ENCODE measurements at regions not wholly inside any gene's neighbourhood (a gene's known extent, or its start where the extent isn't known, plus 50 kb on each side); places are given as distances from the start of the nearest gene placed in this dataset.
"Not testable (repeated sequence)": the region's sequence is repeated elsewhere in the genome, so short reads cannot be mapped to it uniquely, and the experiment has no call there.

GRCh38 chr18:30862900-30863299, 179.6 kb downstream of the DSC3 start:
- H3K4me3 ChIP-seq (ENCODE audit: low read depth, low read length) = no peak overlapping the region
- no peak for DNase-seq
- Mint-ChIP-seq H3K4me3 (no peak overlapping the region), H3K27ac (no peak overlapping the region), H3K4me1 (peaks cover 0 to 4% (median 0%) of the 10 kb centered on the region in 4 donors), H3K36me3 (no peaks in the 10 kb centered on the region), H3K27me3 (no peaks in the 10 kb centered on the region), H3K9me3 (peaks cover 0 to 26% (median 4%) of the 10 kb centered on the region in 7 donors)
- H3K27me3 ChIP-seq (ENCODE audit: control insufficient read depth, insufficient read depth, low read length) = no peaks in the 10 kb centered on the region
- H3K9me3 ChIP-seq (ENCODE audit: control insufficient read depth in 2 of 2, low read length in 2 of 2) = peaks cover 0 to 1% of the 10 kb centered on the region in 2 experiments
- H3K27ac ChIP-seq (ENCODE audit: insufficient read depth, low read length, poor library complexity, severe bottlenecking) = no peak overlapping the region
- ATAC-seq (ENCODE audit: low read depth in 2 of 2) = no peak
- H3K36me3 ChIP-seq (ENCODE audit: control insufficient read depth, insufficient read depth, low read length) = no peaks in the 10 kb centered on the region
- no peaks in the 10 kb centered on the region for H3K4me1 ChIP-seq (ENCODE audit: control insufficient read depth, insufficient read depth, low read length, poor library complexity, severe bottlenecking)

- H3K36me3 ChIP-seq (ENCODE audit: control insufficient read depth, insufficient read depth, low read length) = no peaks in the 10 kb centered on the region
- DNase-seq = no peak
- no peak overlapping the region for H3K4me3 ChIP-seq (ENCODE audit: low read depth, low read length)
- peaks cover 0 to 4% (median 0%) of the 10 kb centered on the region in 4 donors for H3K4me1 Mint-ChIP-seq
- no peak overlapping the region for H3K4me3 Mint-ChIP-seq
- H3K27ac Mint-ChIP-seq = no peak overlapping the region
- ATAC-seq (ENCODE audit: low read depth in 2 of 2) = no peak
- H3K27ac ChIP-seq (ENCODE audit: insufficient read depth, low read length, poor library complexity, severe bottlenecking) = no peak overlapping the region
- no peaks in the 10 kb centered on the region for H3K9me3 ChIP-seq (ENCODE audit: control insufficient read depth in 2 of 2, low read length in 2 of 2)
- no peaks in the 10 kb centered on the region for H3K27me3 ChIP-seq (ENCODE audit: control insufficient read depth, insufficient read depth, low read length)
- no peaks in the 10 kb centered on the region for H3K4me1 ChIP-seq (ENCODE audit: control insufficient read depth, insufficient read depth, low read length, poor library complexity, severe bottlenecking)
- H3K9me3 Mint-ChIP-seq = peaks cover 0 to 21% (median 3%) of the 10 kb centered on the region in 7 donors
- no peaks in the 10 kb centered on the region for H3K27me3 Mint-ChIP-seq
- H3K36me3 Mint-ChIP-seq = no peaks in the 10 kb centered on the region
These were observed 181.8 kb downstream of the DSC3 start for GRCh38 chr18:30860741-30861140.

GRCh38 chr18:30859036-30859435, 183.5 kb downstream of the DSC3 start:
- H3K4me3 ChIP-seq (ENCODE audit: low read depth, low read length) = no peak overlapping the region
- H3K4me1 ChIP-seq (ENCODE audit: control insufficient read depth, insufficient read depth, low read length, poor library complexity, severe bottlenecking) = no peaks in the 10 kb centered on the region
- H3K36me3 ChIP-seq (ENCODE audit: control insufficient read depth, insufficient read depth, low read length) = no peaks in the 10 kb centered on the region
- Mint-ChIP-seq H3K27me3 (no peaks in the 10 kb centered on the region), H3K4me1 (peaks cover 0 to 4% (median 0%) of the 10 kb centered on the region in 4 donors), H3K27ac (no peak overlapping the region), H3K9me3 (peaks cover 0 to 21% (median 3%) of the 10 kb centered on the region in 7 donors), H3K36me3 (no peaks in the 10 kb centered on the region), H3K4me3 (no peak overlapping the region)
- H3K27me3 ChIP-seq (ENCODE audit: control insufficient read depth, insufficient read depth, low read length) = no peaks in the 10 kb centered on the region
- no peaks in the 10 kb centered on the region for H3K9me3 ChIP-seq (ENCODE audit: control insufficient read depth in 2 of 2, low read length in 2 of 2)
- H3K27ac ChIP-seq (ENCODE audit: insufficient read depth, low read length, poor library complexity, severe bottlenecking) = no peak overlapping the region
- no peak for DNase-seq
- no peak for ATAC-seq (ENCODE audit: low read depth in 2 of 2)

GRCh38 chr18:30858560-30858959, 184.0 kb downstream of the DSC3 start:
- H3K4me3 ChIP-seq (ENCODE audit: low read depth, low read length) = no peak overlapping the region
- no peak for ATAC-seq (ENCODE audit: low read depth in 2 of 2)
- no peaks in the 10 kb centered on the region for H3K9me3 ChIP-seq (ENCODE audit: control insufficient read depth in 2 of 2, low read length in 2 of 2)
- no peaks in the 10 kb centered on the region for H3K36me3 ChIP-seq (ENCODE audit: control insufficient read depth, insufficient read depth, low read length)
- peaks cover 0 to 4% (median 0%) of the 10 kb centered on the region in 4 donors for H3K4me1 Mint-ChIP-seq
- H3K9me3 Mint-ChIP-seq = peaks cover 0 to 21% (median 3%) of the 10 kb centered on the region in 7 donors
- no peak for DNase-seq
- no peak overlapping the region for H3K27ac Mint-ChIP-seq
- no peak overlapping the region for H3K4me3 Mint-ChIP-seq
- no peaks in the 10 kb centered on the region for H3K4me1 ChIP-seq (ENCODE audit: control insufficient read depth, insufficient read depth, low read length, poor library complexity, severe bottlenecking)
- H3K27me3 ChIP-seq (ENCODE audit: control insufficient read depth, insufficient read depth, low read length) = no peaks in the 10 kb centered on the region
- no peaks in the 10 kb centered on the region for H3K36me3 Mint-ChIP-seq
- H3K27me3 Mint-ChIP-seq = no peaks in the 10 kb centered on the region
- no peak overlapping the region for H3K27ac ChIP-seq (ENCODE audit: insufficient read depth, low read length, poor library complexity, severe bottlenecking)

- peaks cover 0 to 20% (median 3%) of the 10 kb centered on the region in 7 donors for H3K9me3 Mint-ChIP-seq
- H3K4me3 ChIP-seq (ENCODE audit: low read depth, low read length) = no peak overlapping the region
- H3K4me1 ChIP-seq (ENCODE audit: control insufficient read depth, insufficient read depth, low read length, poor library complexity, severe bottlenecking) = no peaks in the 10 kb centered on the region
- no peak overlapping the region for H3K4me3 Mint-ChIP-seq
- no peaks in the 10 kb centered on the region for H3K4me1 Mint-ChIP-seq
- H3K27me3 Mint-ChIP-seq = no peaks in the 10 kb centered on the region
- H3K9me3 ChIP-seq (ENCODE audit: control insufficient read depth in 2 of 2, low read length in 2 of 2) = peaks cover 0 to 8% of the 10 kb centered on the region in 2 experiments
- no peak for DNase-seq
- ATAC-seq (ENCODE audit: low read depth in 2 of 2) = no peak
- no peak overlapping the region for H3K27ac ChIP-seq (ENCODE audit: insufficient read depth, low read length, poor library complexity, severe bottlenecking)
- no peaks in the 10 kb centered on the region for H3K27me3 ChIP-seq (ENCODE audit: control insufficient read depth, insufficient read depth, low read length)
- no peaks in the 10 kb centered on the region for H3K36me3 ChIP-seq (ENCODE audit: control insufficient read depth, insufficient read depth, low read length)
- no peaks in the 10 kb centered on the region for H3K36me3 Mint-ChIP-seq
- H3K27ac Mint-ChIP-seq = no peak overlapping the region
These were observed 186.8 kb downstream of the DSC3 start for GRCh38 chr18:30855762-30856161.

- Mint-ChIP-seq H3K27ac (no peak overlapping the region), H3K27me3 (no peaks in the 10 kb centered on the region), H3K4me1 (no peaks in the 10 kb centered on the region), H3K9me3 (peaks cover 0 to 20% (median 6%) of the 10 kb centered on the region in 7 donors), H3K4me3 (no peak overlapping the region), H3K36me3 (no peaks in the 10 kb centered on the region)
- no peak for DNase-seq
- H3K9me3 ChIP-seq (ENCODE audit: control insufficient read depth in 2 of 2, low read length in 2 of 2) = peaks cover 0 to 11% of the 10 kb centered on the region in 2 experiments
- ATAC-seq (ENCODE audit: low read depth in 2 of 2) = no peak
- H3K36me3 ChIP-seq (ENCODE audit: control insufficient read depth, insufficient read depth, low read length) = no peaks in the 10 kb centered on the region
- H3K4me3 ChIP-seq (ENCODE audit: low read depth, low read length) = no peak overlapping the region
- H3K4me1 ChIP-seq (ENCODE audit: control insufficient read depth, insufficient read depth, low read length, poor library complexity, severe bottlenecking) = no peaks in the 10 kb centered on the region
- H3K27me3 ChIP-seq (ENCODE audit: control insufficient read depth, insufficient read depth, low read length) = no peaks in the 10 kb centered on the region
- H3K27ac ChIP-seq (ENCODE audit: insufficient read depth, low read length, poor library complexity, severe bottlenecking) = no peak overlapping the region
These were observed 189.6 kb downstream of the DSC3 start for GRCh38 chr18:30852980-30853379.

GRCh38 chr18:30852541-30852940, 190.0 kb downstream of the DSC3 start:
- Histone ChIP-seq H3K4me1 (ENCODE audit: control insufficient read depth, insufficient read depth, low read length, poor library complexity, severe bottlenecking) (no peaks in the 10 kb centered on the region), H3K27ac (ENCODE audit: insufficient read depth, low read length, poor library complexity, severe bottlenecking) (no peak overlapping the region), H3K4me3 (ENCODE audit: low read depth, low read length) (no peak overlapping the region), H3K27me3 (ENCODE audit: control insufficient read depth, insufficient read depth, low read length) (no peaks in the 10 kb centered on the region), H3K36me3 (ENCODE audit: control insufficient read depth, insufficient read depth, low read length) (no peaks in the 10 kb centered on the region), H3K9me3 (ENCODE audit: control insufficient read depth in 2 of 2, low read length in 2 of 2) (peaks cover 0 to 11% of the 10 kb centered on the region in 2 experiments)
- Mint-ChIP-seq H3K4me3 (no peak overlapping the region), H3K36me3 (no peaks in the 10 kb centered on the region), H3K9me3 (peaks cover 0 to 19% (median 4%) of the 10 kb centered on the region in 7 donors), H3K27me3 (no peaks in the 10 kb centered on the region), H3K27ac (no peak overlapping the region), H3K4me1 (no peaks in the 10 kb centered on the region)
- DNase-seq (no peak), ATAC-seq (ENCODE audit: low read depth in 2 of 2) (no peak)

- not testable (repeated sequence) for H3K4me1 ChIP-seq (ENCODE audit: control insufficient read depth, insufficient read depth, low read length, poor library complexity, severe bottlenecking); DNase-seq; H3K27me3 Mint-ChIP-seq; H3K4me3 Mint-ChIP-seq; H3K36me3 Mint-ChIP-seq; H3K36me3 ChIP-seq (ENCODE audit: control insufficient read depth, insufficient read depth, low read length); H3K4me1 Mint-ChIP-seq; H3K27ac ChIP-seq (ENCODE audit: insufficient read depth, low read length, poor library complexity, severe bottlenecking); H3K27ac Mint-ChIP-seq; H3K27me3 ChIP-seq (ENCODE audit: control insufficient read depth, insufficient read depth, low read length); H3K9me3 ChIP-seq (ENCODE audit: control insufficient read depth in 2 of 2, low read length in 2 of 2); H3K4me3 ChIP-seq (ENCODE audit: low read depth, low read length); ATAC-seq (ENCODE audit: low read depth in 2 of 2)
- H3K9me3 Mint-ChIP-seq = peaks cover 2 to 33% (median 17%) of the 10 kb centered on the region in 7 donors
These were observed 203.4 kb downstream of the DSC3 start for GRCh38 chr18:30839056-30839561.

All from CD4-positive, CD25-positive, alpha-beta regulatory T cell (primary cell).